ENCODE measurements at regions not wholly inside any gene's neighbourhood (a gene's known extent, or its start where the extent isn't known, plus 50 kb on each side); places are given as distances from the start of the nearest gene placed in this dataset.

GRCh38 chr11:116209255-116209654 lies 563.5 kb downstream of the BUD13 start:
- no peak for TF ChIP-seq CTCF (conservative IDR thresholded peaks at IDR 0.05 in 1 of 2, IDR thresholded peaks at IDR 0.05 in 1 of 2; ENCODE audit: extremely low read depth in 1 of 2, insufficient read depth in 1 of 2, low read depth in 1 of 2, low read length in 2 of 2)
- TF ChIP-seq EZH2 (IDR thresholded peaks at IDR 0.05; ENCODE audit: borderline replicate concordance, low read length): no peak

Data from mammary epithelial cell (primary cell).